ENCODE measurements at regions not wholly inside any gene's neighbourhood (a gene's known extent, or its start where the extent isn't known, plus 50 kb on each side); places are given as distances from the start of the nearest gene placed in this dataset.

DNA sequence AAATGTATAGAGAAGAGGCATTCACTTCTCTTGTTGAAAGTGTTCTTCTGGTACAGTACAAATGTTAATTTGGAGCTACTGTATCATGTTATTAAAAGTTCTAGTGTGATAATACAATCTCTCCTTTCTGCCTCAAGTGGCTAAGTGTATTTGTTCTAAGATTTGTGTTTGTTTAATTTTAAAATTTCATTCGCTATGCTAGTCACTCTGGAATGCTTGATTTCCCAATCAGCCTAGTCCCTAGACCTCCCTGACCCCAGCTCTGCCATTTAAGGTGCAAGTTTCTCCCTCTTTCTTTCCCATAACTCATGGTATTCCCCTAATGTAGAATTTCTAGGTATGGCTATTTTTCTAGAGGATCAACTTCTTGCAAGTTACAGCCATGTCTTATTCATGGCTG is 817.4 kb downstream of the STIM2 start:
- Histone ChIP-seq H3K4me1 (no peaks in the 10 kb centered on the region), H3K36me3 (no peaks in the 10 kb centered on the region), H3K9me3 (no peaks in the 10 kb centered on the region), H3K27me3 (no peaks in the 10 kb centered on the region), H3K27ac (no peak overlapping the region), H3K4me3 (no peak overlapping the region)
- TF ChIP-seq, protein P1, sequence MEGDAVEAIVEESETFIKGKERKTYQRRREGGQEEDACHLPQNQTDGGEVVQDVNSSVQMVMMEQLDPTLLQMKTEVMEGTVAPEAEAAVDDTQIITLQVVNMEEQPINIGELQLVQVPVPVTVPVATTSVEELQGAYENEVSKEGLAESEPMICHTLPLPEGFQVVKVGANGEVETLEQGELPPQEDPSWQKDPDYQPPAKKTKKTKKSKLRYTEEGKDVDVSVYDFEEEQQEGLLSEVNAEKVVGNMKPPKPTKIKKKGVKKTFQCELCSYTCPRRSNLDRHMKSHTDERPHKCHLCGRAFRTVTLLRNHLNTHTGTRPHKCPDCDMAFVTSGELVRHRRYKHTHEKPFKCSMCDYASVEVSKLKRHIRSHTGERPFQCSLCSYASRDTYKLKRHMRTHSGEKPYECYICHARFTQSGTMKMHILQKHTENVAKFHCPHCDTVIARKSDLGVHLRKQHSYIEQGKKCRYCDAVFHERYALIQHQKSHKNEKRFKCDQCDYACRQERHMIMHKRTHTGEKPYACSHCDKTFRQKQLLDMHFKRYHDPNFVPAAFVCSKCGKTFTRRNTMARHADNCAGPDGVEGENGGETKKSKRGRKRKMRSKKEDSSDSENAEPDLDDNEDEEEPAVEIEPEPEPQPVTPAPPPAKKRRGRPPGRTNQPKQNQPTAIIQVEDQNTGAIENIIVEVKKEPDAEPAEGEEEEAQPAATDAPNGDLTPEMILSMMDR (IDR thresholded peaks at IDR 0.05), result no peak
- TF ChIP-seq POLR2A (IDR thresholded peaks at IDR 0.05), result no peak
- DNase-seq, result no peak

DNA sequence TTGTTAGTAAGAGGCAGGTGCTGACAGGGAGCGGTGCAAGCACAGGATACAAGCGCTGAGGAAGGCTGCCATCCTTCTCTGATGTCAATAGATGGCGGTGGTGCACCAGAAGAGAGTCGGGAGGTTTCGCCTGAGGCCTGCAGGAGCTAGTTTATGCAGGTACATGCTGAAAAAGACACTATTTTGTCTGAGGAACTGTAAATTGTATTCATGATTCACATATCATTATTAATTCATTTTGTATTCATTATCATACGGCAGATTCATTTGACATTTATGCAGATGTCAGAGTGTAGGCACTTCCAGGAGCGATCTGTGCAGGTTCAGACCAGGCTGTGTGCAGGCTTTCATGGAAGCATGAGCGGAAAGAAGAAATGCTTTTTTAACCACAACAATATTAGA is 824.0 kb downstream of the STIM2 start:
- no peaks in the 10 kb centered on the region for H3K27me3 ChIP-seq
- TF ChIP-seq, protein P1 (IDR thresholded peaks at IDR 0.05), result peak in 4 of 6 experiments; percentile 38 to 55 (median 48)
- TF ChIP-seq POLR2A (IDR thresholded peaks at IDR 0.05), result no peak
- no peaks in the 10 kb centered on the region for H3K4me1 ChIP-seq

DNA sequence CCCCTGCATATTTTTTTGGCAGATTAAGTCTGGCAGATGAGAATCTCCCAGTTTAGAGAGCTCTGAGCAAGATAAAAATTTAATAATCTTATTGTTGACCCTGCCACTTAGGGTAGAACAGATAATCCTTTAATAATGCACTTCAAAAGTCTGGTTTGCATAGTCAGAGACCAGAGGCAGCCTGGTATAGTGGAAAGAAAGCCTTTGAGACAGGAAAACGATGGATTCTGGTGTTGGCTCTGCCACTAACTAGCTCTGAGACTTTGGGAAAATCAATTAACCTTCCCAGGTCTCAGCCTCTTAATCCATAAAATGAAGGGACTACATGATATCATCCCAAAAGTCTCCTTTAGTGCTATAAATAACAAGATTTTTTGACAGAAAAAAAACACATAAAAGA is 824.5 kb downstream of the STIM2 start:
- H3K4me3 ChIP-seq, result no peak overlapping the region
- DNase-seq, result no peak
- no peaks in the 10 kb centered on the region for H3K36me3 ChIP-seq
- H3K27me3 ChIP-seq, result no peaks in the 10 kb centered on the region
- no peaks in the 10 kb centered on the region for H3K9me3 ChIP-seq
- H3K4me1 ChIP-seq, result no peaks in the 10 kb centered on the region
- no peak overlapping the region for H3K27ac ChIP-seq
- no peak for TF ChIP-seq POLR2A (IDR thresholded peaks at IDR 0.05)
- TF ChIP-seq, protein P1 (IDR thresholded peaks at IDR 0.05), result no peak

More for the DNA sequence above, 824.0 kb downstream of the STIM2 start:
- no peak overlapping the region for H3K27ac ChIP-seq
- DNase-seq, result peak in 2 of 3 donors; percentile 37 to 48
- no peaks in the 10 kb centered on the region for H3K36me3 ChIP-seq
- no peak overlapping the region for H3K4me3 ChIP-seq
- no peaks in the 10 kb centered on the region for H3K9me3 ChIP-seq

DNA sequence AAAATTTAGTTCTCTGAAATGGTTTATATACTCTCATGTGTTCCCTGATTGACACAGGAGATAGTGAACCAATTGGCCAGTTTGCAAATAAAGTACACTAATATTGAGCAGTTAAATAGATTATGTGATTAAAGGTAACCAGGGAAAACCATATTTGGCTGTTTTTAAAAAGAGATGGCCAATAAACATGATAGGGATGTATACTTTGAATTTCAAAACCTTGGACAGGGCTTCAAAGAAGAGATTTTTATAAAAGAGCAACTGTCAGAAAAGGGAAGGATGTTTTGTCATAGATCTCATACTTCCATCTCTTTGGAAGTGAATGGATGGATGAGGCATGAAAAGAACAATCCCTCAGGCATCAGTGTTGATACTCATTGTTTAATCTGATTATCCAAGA is 825.3 kb downstream of the STIM2 start:
- no peak for DNase-seq
- no peak overlapping the region for H3K27ac ChIP-seq
- no peaks in the 10 kb centered on the region for H3K36me3 ChIP-seq
- no peak overlapping the region for H3K4me3 ChIP-seq
- no peaks in the 10 kb centered on the region for H3K27me3 ChIP-seq
- no peaks in the 10 kb centered on the region for H3K4me1 ChIP-seq
- TF ChIP-seq POLR2A (IDR thresholded peaks at IDR 0.05), result no peak
- TF ChIP-seq, protein P1 (IDR thresholded peaks at IDR 0.05), result no peak
- H3K9me3 ChIP-seq, result no peaks in the 10 kb centered on the region

DNA sequence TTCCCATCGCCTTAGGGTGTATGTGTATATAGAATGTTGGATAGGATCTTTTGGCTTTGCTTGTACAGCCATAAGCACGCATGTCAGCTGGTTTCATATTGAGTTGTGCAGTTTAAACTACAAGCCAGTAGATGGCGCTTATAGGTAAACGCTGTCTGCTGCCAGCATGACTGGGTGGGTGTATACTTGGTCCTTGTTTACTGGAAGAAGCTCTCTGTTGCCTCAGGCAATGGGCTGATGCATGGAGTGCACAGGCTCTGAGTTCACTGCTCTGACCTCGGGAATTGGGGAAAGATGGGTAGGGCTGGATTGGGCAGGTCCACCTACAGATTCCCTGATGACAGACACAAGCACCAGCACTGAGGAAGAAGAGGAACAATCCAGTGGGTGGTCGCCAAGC is 831.5 kb downstream of the STIM2 start:
- Histone ChIP-seq H3K9me3 (no peaks in the 10 kb centered on the region), H3K27ac (no peak overlapping the region), H3K27me3 (no peaks in the 10 kb centered on the region), H3K4me1 (no peaks in the 10 kb centered on the region), H3K36me3 (no peaks in the 10 kb centered on the region), H3K4me3 (no peak overlapping the region)
- TF ChIP-seq POLR2A (IDR thresholded peaks at IDR 0.05), result no peak
- TF ChIP-seq, protein P1 (IDR thresholded peaks at IDR 0.05), result peak in 4 of 6 experiments; percentile 17 to 47 (median 36)
- peak in 1 of 3 donors; percentile 34 for DNase-seq
